ENCODE measurements at regions not wholly inside any gene's neighbourhood (a gene's known extent, or its start where the extent isn't known, plus 50 kb on each side); places are given as distances from the start of the nearest gene placed in this dataset.

DNA sequence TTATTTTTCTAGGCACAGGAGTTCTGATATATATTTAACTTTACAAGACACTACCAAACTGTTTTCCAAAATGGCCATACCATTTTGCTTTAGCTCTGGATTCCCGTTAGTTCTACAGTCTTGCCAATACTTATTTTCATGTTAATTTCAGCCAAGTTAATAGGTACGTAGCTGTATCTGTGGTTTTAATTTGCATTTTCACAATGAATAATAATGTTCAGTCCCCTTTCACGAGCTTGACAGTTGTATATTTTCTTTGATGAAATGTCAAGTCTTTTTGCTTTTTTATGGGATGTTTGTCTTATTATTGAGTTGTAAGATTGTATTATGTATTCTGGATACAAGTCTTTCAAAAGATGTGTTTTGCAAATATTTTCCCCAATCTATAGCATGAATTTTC, 50.6 kb upstream of the GALNT5 start:
- POLR2A ChIA-PET = no interaction called here

More for the DNA sequence above, 50.6 kb upstream of the GALNT5 start:
- CTCF ChIA-PET = interaction anchor here (0.8 to 1.0 kb wide), 2 partner anchors 23 to 26 kb away, joined by 3 to 5 read pairs; no protein-coding TSS in a partner anchor
- TF ChIP-seq, protein P1, sequence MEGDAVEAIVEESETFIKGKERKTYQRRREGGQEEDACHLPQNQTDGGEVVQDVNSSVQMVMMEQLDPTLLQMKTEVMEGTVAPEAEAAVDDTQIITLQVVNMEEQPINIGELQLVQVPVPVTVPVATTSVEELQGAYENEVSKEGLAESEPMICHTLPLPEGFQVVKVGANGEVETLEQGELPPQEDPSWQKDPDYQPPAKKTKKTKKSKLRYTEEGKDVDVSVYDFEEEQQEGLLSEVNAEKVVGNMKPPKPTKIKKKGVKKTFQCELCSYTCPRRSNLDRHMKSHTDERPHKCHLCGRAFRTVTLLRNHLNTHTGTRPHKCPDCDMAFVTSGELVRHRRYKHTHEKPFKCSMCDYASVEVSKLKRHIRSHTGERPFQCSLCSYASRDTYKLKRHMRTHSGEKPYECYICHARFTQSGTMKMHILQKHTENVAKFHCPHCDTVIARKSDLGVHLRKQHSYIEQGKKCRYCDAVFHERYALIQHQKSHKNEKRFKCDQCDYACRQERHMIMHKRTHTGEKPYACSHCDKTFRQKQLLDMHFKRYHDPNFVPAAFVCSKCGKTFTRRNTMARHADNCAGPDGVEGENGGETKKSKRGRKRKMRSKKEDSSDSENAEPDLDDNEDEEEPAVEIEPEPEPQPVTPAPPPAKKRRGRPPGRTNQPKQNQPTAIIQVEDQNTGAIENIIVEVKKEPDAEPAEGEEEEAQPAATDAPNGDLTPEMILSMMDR (IDR thresholded peaks at IDR 0.05; ENCODE audit: control extremely low read depth, extremely low read depth, low read depth, missing control alignments) = no peak
- no peak for DNase-seq (ENCODE audit: extremely low spot score)
